ENCODE measurements at regions not wholly inside any gene's neighbourhood (a gene's known extent, or its start where the extent isn't known, plus 50 kb on each side); places are given as distances from the start of the nearest gene placed in this dataset.

GRCh38 chr21:28207436-28208173 is 785.1 kb downstream of the LTN1 start:
- no peaks in the 10 kb centered on the region for H4K20me1 ChIP-seq (ENCODE audit: control insufficient read depth, extremely low read depth, insufficient read depth, low read length)
- no peaks in the 10 kb centered on the region for H3K4me1 ChIP-seq (ENCODE audit: control insufficient read depth, extremely low read depth, insufficient read depth, low read length)
- H3K4me3 ChIP-seq (ENCODE audit: control insufficient read depth in 2 of 3, extremely low read depth in 1 of 3, insufficient read depth in 2 of 3, low read depth in 1 of 3, low read length in 3 of 3), result no peak overlapping the region
- FAIRE-seq (no peak), DNase-seq (ENCODE audit: low read depth, low spot score) (no peak)
- no peak for TF ChIP-seq EZH2 (IDR thresholded peaks at IDR 0.05; ENCODE audit: low read length)
- TF ChIP-seq CTCF (optimal IDR thresholded peaks at IDR 0.05 in 1 of 3, IDR thresholded peaks at IDR 0.05 in 1 of 3, conservative IDR thresholded peaks at IDR 0.05 in 1 of 3; ENCODE audit: extremely low read depth in 1 of 3, insufficient read depth in 2 of 3, low read length in 3 of 3), result no peak
- dilution Hi-C loops (cut with MboI; ENCODE audit: extremely low pct_ligation_motif_present, low sequenced_read_pairs), result no loop called here
- H3K9me1 ChIP-seq (ENCODE audit: control insufficient read depth, extremely low read depth, insufficient read depth, low read length), result no peaks in the 10 kb centered on the region
- no peaks in the 10 kb centered on the region for H3K27me3 ChIP-seq (ENCODE audit: control insufficient read depth, extremely low read depth, insufficient read depth, low read length)
- H3K9ac ChIP-seq (ENCODE audit: control insufficient read depth, extremely low read depth, insufficient read depth, low read length), result no peak overlapping the region
- H3K4me2 ChIP-seq (ENCODE audit: control insufficient read depth, extremely low read depth, insufficient read depth, low read depth, low read length), result no peak overlapping the region
- H3K36me3 ChIP-seq (ENCODE audit: control insufficient read depth in 2 of 2, extremely low read depth in 1 of 2, insufficient read depth in 2 of 2, low read length in 2 of 2), result no peaks in the 10 kb centered on the region
- H3K9me3 ChIP-seq (ENCODE audit: control insufficient read depth, low read depth, low read length), result no peaks in the 10 kb centered on the region
- no peak overlapping the region for H2AFZ ChIP-seq (ENCODE audit: control insufficient read depth, low read length)
- no peaks in the 10 kb centered on the region for H3K79me2 ChIP-seq (ENCODE audit: control insufficient read depth, insufficient read depth, low read length)
- H3K27ac ChIP-seq (ENCODE audit: control insufficient read depth, insufficient read depth, low read length), result no peak overlapping the region

GRCh38 chr21:28200726-28201125 is 792.0 kb downstream of the LTN1 start:
- Histone ChIP-seq H3K79me2 (ENCODE audit: control insufficient read depth, insufficient read depth, low read length) (no peaks in the 10 kb centered on the region), H3K4me2 (ENCODE audit: control insufficient read depth, extremely low read depth, insufficient read depth, low read depth, low read length) (no peak overlapping the region), H3K27ac (ENCODE audit: control insufficient read depth, insufficient read depth, low read length) (no peak overlapping the region), H3K4me3 (ENCODE audit: control insufficient read depth in 2 of 3, extremely low read depth in 1 of 3, insufficient read depth in 2 of 3, low read depth in 1 of 3, low read length in 3 of 3) (no peak overlapping the region), H4K20me1 (ENCODE audit: control insufficient read depth, extremely low read depth, insufficient read depth, low read length) (no peaks in the 10 kb centered on the region), H3K27me3 (ENCODE audit: control insufficient read depth, extremely low read depth, insufficient read depth, low read length) (no peaks in the 10 kb centered on the region), H3K4me1 (ENCODE audit: control insufficient read depth, extremely low read depth, insufficient read depth, low read length) (no peaks in the 10 kb centered on the region), H3K9me1 (ENCODE audit: control insufficient read depth, extremely low read depth, insufficient read depth, low read length) (no peaks in the 10 kb centered on the region), H2AFZ (ENCODE audit: control insufficient read depth, low read length) (no peak overlapping the region), H3K9me3 (ENCODE audit: control insufficient read depth, low read depth, low read length) (no peaks in the 10 kb centered on the region), H3K36me3 (ENCODE audit: control insufficient read depth in 2 of 2, extremely low read depth in 1 of 2, insufficient read depth in 2 of 2, low read length in 2 of 2) (no peaks in the 10 kb centered on the region), H3K9ac (ENCODE audit: control insufficient read depth, extremely low read depth, insufficient read depth, low read length) (no peak overlapping the region)
- dilution Hi-C loops (cut with MboI; ENCODE audit: extremely low pct_ligation_motif_present, low sequenced_read_pairs), result no loop called here
- DNase-seq (ENCODE audit: low read depth, low spot score) (no peak), FAIRE-seq (no peak)
- TF ChIP-seq EZH2 (IDR thresholded peaks at IDR 0.05; ENCODE audit: low read length) (no peak), CTCF (optimal IDR thresholded peaks at IDR 0.05 in 1 of 3, IDR thresholded peaks at IDR 0.05 in 1 of 3, conservative IDR thresholded peaks at IDR 0.05 in 1 of 3; ENCODE audit: extremely low read depth in 1 of 3, insufficient read depth in 2 of 3, low read length in 3 of 3) (no peak)
